ENCODE measurements at regions not wholly inside any gene's neighbourhood (a gene's known extent, or its start where the extent isn't known, plus 50 kb on each side); places are given as distances from the start of the nearest gene placed in this dataset.
"Not testable (repeated sequence)": the region's sequence is repeated elsewhere in the genome, so short reads cannot be mapped to it uniquely, and the experiment has no call there.

- no peaks in the 10 kb centered on the region for H3K27me3 ChIP-seq (ENCODE audit: low read length)
- no peak overlapping the region for H3K4me2 ChIP-seq (ENCODE audit: low read depth, low read length, poor library complexity, severe bottlenecking)
- H3K4me3 ChIP-seq (ENCODE audit: insufficient read depth, low read length, poor library complexity, severe bottlenecking), result no peak overlapping the region
- no peak overlapping the region for H3K27ac ChIP-seq (ENCODE audit: low read depth, low read length)
- TF ChIP-seq EZH2phosphoT487 (conservative IDR thresholded peaks at IDR 0.05; ENCODE audit: low read length) (no peak), CTCF (IDR thresholded peaks at IDR 0.05; ENCODE audit: insufficient read depth, low read length, poor library complexity, severe bottlenecking) (no peak)
- no peaks in the 10 kb centered on the region for H3K79me2 ChIP-seq (ENCODE audit: insufficient read depth, low read length)
- no peaks in the 10 kb centered on the region for H4K20me1 ChIP-seq (ENCODE audit: low read depth, low read length)
- H3K36me3 ChIP-seq (ENCODE audit: low read length), result no peaks in the 10 kb centered on the region
- no peaks in the 10 kb centered on the region for H3F3A ChIP-seq (ENCODE audit: insufficient read depth)
- H3K9ac ChIP-seq (ENCODE audit: low read length), result no peak overlapping the region
- no peak overlapping the region for H2AFZ ChIP-seq (ENCODE audit: low read depth, low read length, severe bottlenecking)
- H3K9me3 ChIP-seq (ENCODE audit: insufficient read depth, low read length), result no peaks in the 10 kb centered on the region
- no peaks in the 10 kb centered on the region for H3K9me2 ChIP-seq (replicated peaks; ENCODE audit: insufficient read depth, low read length)
These were observed 89.1 kb upstream of the ZDHHC17 start for GRCh38 chr12:76674669-76675315.

GRCh38 chr12:76676261-76676660, 87.7 kb upstream of the ZDHHC17 start:
- H2AFZ ChIP-seq (ENCODE audit: low read depth, low read length, severe bottlenecking); H3K27me3 ChIP-seq (ENCODE audit: low read length); H3K9me2 ChIP-seq (replicated peaks; ENCODE audit: insufficient read depth, low read length); H3K79me2 ChIP-seq (ENCODE audit: insufficient read depth, low read length); H3K4me2 ChIP-seq (ENCODE audit: low read depth, low read length, poor library complexity, severe bottlenecking); H3K27ac ChIP-seq (ENCODE audit: low read depth, low read length); H3K9me3 ChIP-seq (ENCODE audit: insufficient read depth, low read length); H3K4me3 ChIP-seq (ENCODE audit: insufficient read depth, low read length, poor library complexity, severe bottlenecking); H4K20me1 ChIP-seq (ENCODE audit: low read depth, low read length); H3F3A ChIP-seq (ENCODE audit: insufficient read depth); H3K9ac ChIP-seq (ENCODE audit: low read length); H3K36me3 ChIP-seq (ENCODE audit: low read length): not testable (repeated sequence)

GRCh38 chr12:76678992-76679391, 84.9 kb upstream of the ZDHHC17 start:
- no peak overlapping the region for H3K9ac ChIP-seq (ENCODE audit: low read length)
- no peaks in the 10 kb centered on the region for H3F3A ChIP-seq (ENCODE audit: insufficient read depth)
- H4K20me1 ChIP-seq (ENCODE audit: low read depth, low read length), result no peaks in the 10 kb centered on the region
- no peaks in the 10 kb centered on the region for H3K79me2 ChIP-seq (ENCODE audit: insufficient read depth, low read length)
- no peaks in the 10 kb centered on the region for H3K9me2 ChIP-seq (replicated peaks; ENCODE audit: insufficient read depth, low read length)
- no peaks in the 10 kb centered on the region for H3K9me3 ChIP-seq (ENCODE audit: insufficient read depth, low read length)
- H3K27me3 ChIP-seq (ENCODE audit: low read length), result no peaks in the 10 kb centered on the region
- H3K36me3 ChIP-seq (ENCODE audit: low read length), result no peaks in the 10 kb centered on the region
- TF ChIP-seq EZH2phosphoT487 (conservative IDR thresholded peaks at IDR 0.05; ENCODE audit: low read length) (no peak), CTCF (IDR thresholded peaks at IDR 0.05; ENCODE audit: insufficient read depth, low read length, poor library complexity, severe bottlenecking) (no peak)
- no peak overlapping the region for H2AFZ ChIP-seq (ENCODE audit: low read depth, low read length, severe bottlenecking)
- H3K4me3 ChIP-seq (ENCODE audit: insufficient read depth, low read length, poor library complexity, severe bottlenecking), result no peak overlapping the region
- no peak overlapping the region for H3K4me2 ChIP-seq (ENCODE audit: low read depth, low read length, poor library complexity, severe bottlenecking)
- H3K27ac ChIP-seq (ENCODE audit: low read depth, low read length), result no peak overlapping the region

- Histone ChIP-seq H3K9ac (ENCODE audit: low read length) (no peak overlapping the region), H2AFZ (ENCODE audit: low read depth, low read length, severe bottlenecking) (no peak overlapping the region), H3F3A (ENCODE audit: insufficient read depth) (no peaks in the 10 kb centered on the region), H3K36me3 (ENCODE audit: low read length) (no peaks in the 10 kb centered on the region), H3K4me2 (ENCODE audit: low read depth, low read length, poor library complexity, severe bottlenecking) (no peak overlapping the region), H3K27me3 (ENCODE audit: low read length) (no peaks in the 10 kb centered on the region), H3K27ac (ENCODE audit: low read depth, low read length) (no peak overlapping the region), H3K9me3 (ENCODE audit: insufficient read depth, low read length) (no peaks in the 10 kb centered on the region), H3K79me2 (ENCODE audit: insufficient read depth, low read length) (no peaks in the 10 kb centered on the region), H4K20me1 (ENCODE audit: low read depth, low read length) (no peaks in the 10 kb centered on the region), H3K9me2 (replicated peaks; ENCODE audit: insufficient read depth, low read length) (no peaks in the 10 kb centered on the region), H3K4me3 (ENCODE audit: insufficient read depth, low read length, poor library complexity, severe bottlenecking) (no peak overlapping the region)
- TF ChIP-seq EZH2phosphoT487 (conservative IDR thresholded peaks at IDR 0.05; ENCODE audit: low read length) (no peak), CTCF (IDR thresholded peaks at IDR 0.05; ENCODE audit: insufficient read depth, low read length, poor library complexity, severe bottlenecking) (no peak)
These were observed 84.1 kb upstream of the ZDHHC17 start for GRCh38 chr12:76679778-76680177.
